IPS DF 6.9 (cell line): ENCODE measurements at regions not wholly inside any gene's neighbourhood (a gene's known extent, or its start where the extent isn't known, plus 50 kb on each side); places are given as distances from the start of the nearest gene placed in this dataset.

ENCODE experiments used
- DNase-seq: peaks from one replicate; pipeline ENCODE4 v3.0.0-alpha.2; 2013; ENCODE audit warnings: low read depth, low spot score
- H3K27ac ChIP-seq: one replicate; pipeline ENCODE4 v1.5.1; 2013; ENCODE audit warnings: low read length, control low read depth
- H3K27me3 ChIP-seq: 2 replicates; pipeline ENCODE4 v1.6.1; 2013; ENCODE audit warnings: mild to moderate bottlenecking, low read length; ENCODE audit not compliant: control insufficient read depth, insufficient read depth
- H3K36me3 ChIP-seq: 2 replicates; pipeline ENCODE4 v1.6.1; 2013; ENCODE audit warnings: low read length; ENCODE audit not compliant: control insufficient read depth, insufficient read depth
- H3K4me1 ChIP-seq: 2 replicates; pipeline ENCODE4 v1.6.1; 2013; ENCODE audit warnings: low read length; ENCODE audit not compliant: control insufficient read depth, insufficient read depth
- H3K4me3 ChIP-seq: 2 replicates; pipeline ENCODE4 v1.5.1; 2013; ENCODE audit warnings: mild to moderate bottlenecking, low read length
- H3K9me3 ChIP-seq: 2 replicates; pipeline ENCODE4 v1.6.1; 2013; ENCODE audit warnings: low read length, inconsistent platforms; ENCODE audit not compliant: control insufficient read depth, insufficient read depth
- whole genome bisulfite sequencing: extraction: QIAGEN DNeasy Blood & Tissue Kit; methylation state at CpG from one replicate; pipeline ENCODE4 v1.1.7; 2013; ENCODE audit warnings: mixed read lengths, missing lambda C conversion rate; ENCODE audit not compliant: insufficient read length, insufficient coverage; 5-methylcytosine and 5-hydroxymethylcytosine counted together

GRCh38 chr1:87899017-87899416 lies 570.3 kb downstream of the LMO4 start:
- Histone ChIP-seq H3K4me1 (no peaks in the 10 kb centered on the region), H3K9me3 (no peaks in the 10 kb centered on the region), H3K27me3 (no peaks in the 10 kb centered on the region), H3K27ac (no peak overlapping the region), H3K36me3 (no peaks in the 10 kb centered on the region), H3K4me3 (no peak overlapping the region)
- no CpG with 5 or more reads among the region's 2 CpGs for WGBS
- DNase-seq: no peak

- no CpG with 5 or more reads among the region's 3 CpGs for WGBS
- Histone ChIP-seq H3K9me3 (no peaks in the 10 kb centered on the region), H3K27ac (no peak overlapping the region), H3K27me3 (no peaks in the 10 kb centered on the region), H3K4me3 (no peak overlapping the region), H3K4me1 (no peaks in the 10 kb centered on the region), H3K36me3 (no peaks in the 10 kb centered on the region)
- DNase-seq: no peak
These were observed 571.1 kb downstream of the LMO4 start for GRCh38 chr1:87899746-87900145.

- Histone ChIP-seq H3K4me3 (no peak overlapping the region), H3K9me3 (no peaks in the 10 kb centered on the region), H3K27me3 (no peaks in the 10 kb centered on the region), H3K4me1 (no peaks in the 10 kb centered on the region), H3K27ac (no peak overlapping the region), H3K36me3 (no peaks in the 10 kb centered on the region)
- WGBS: no CpG with 5 or more reads among the region's 4 CpGs
- DNase-seq: no peak
These were observed 574.1 kb downstream of the LMO4 start for GRCh38 chr1:87902830-87903229.

GRCh38 chr1:87903242-87903641 lies 574.6 kb downstream of the LMO4 start:
- no peak overlapping the region for H3K27ac ChIP-seq
- no peaks in the 10 kb centered on the region for H3K27me3 ChIP-seq
- no peaks in the 10 kb centered on the region for H3K9me3 ChIP-seq
- no peaks in the 10 kb centered on the region for H3K36me3 ChIP-seq
- no peak for DNase-seq
- H3K4me1 ChIP-seq: no peaks in the 10 kb centered on the region
- H3K4me3 ChIP-seq: no peak overlapping the region

DNA sequence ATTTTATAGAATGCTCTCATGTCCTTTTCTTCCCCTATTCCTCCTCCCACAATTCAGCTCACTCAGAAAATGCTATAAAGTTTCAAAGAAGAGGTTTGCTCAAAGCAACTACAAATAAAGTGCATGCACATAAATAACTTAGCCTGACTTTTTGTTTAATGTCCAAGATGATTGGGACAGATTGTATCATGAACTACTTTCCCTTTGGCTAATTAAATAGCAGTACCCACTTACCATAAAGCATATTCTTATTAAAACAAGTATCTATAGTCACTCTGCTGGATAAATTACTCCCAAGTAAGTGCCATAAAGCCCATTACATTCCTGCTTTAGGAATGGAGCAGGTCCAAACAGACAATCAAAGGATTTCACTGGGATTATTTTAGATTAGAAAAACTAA lies 576.0 kb downstream of the LMO4 start:
- no peaks in the 10 kb centered on the region for H3K27me3 ChIP-seq
- no peak for DNase-seq
- no peaks in the 10 kb centered on the region for H3K9me3 ChIP-seq
- H3K4me3 ChIP-seq: no peak overlapping the region
- no peak overlapping the region for H3K27ac ChIP-seq
- no peaks in the 10 kb centered on the region for H3K36me3 ChIP-seq
- no peaks in the 10 kb centered on the region for H3K4me1 ChIP-seq

GRCh38 chr1:87905651-87906050 lies 577.0 kb downstream of the LMO4 start:
- H3K4me1 ChIP-seq: no peaks in the 10 kb centered on the region
- no CpG with 5 or more reads among the region's 4 CpGs for WGBS
- no peaks in the 10 kb centered on the region for H3K27me3 ChIP-seq
- no peak overlapping the region for H3K4me3 ChIP-seq
- H3K36me3 ChIP-seq: no peaks in the 10 kb centered on the region
- no peak for DNase-seq
- H3K27ac ChIP-seq: no peak overlapping the region
- H3K9me3 ChIP-seq: no peaks in the 10 kb centered on the region

- no peaks in the 10 kb centered on the region for H3K27me3 ChIP-seq
- no peaks in the 10 kb centered on the region for H3K4me1 ChIP-seq
- H3K4me3 ChIP-seq: no peak overlapping the region
- no peak for DNase-seq
- H3K36me3 ChIP-seq: no peaks in the 10 kb centered on the region
- H3K27ac ChIP-seq: no peak overlapping the region
- no peaks in the 10 kb centered on the region for H3K9me3 ChIP-seq
- WGBS: no CpG with 5 or more reads among the region's 3 CpGs
These were observed 577.4 kb downstream of the LMO4 start for GRCh38 chr1:87906078-87906477.

- H3K4me1 ChIP-seq: no peaks in the 10 kb centered on the region
- H3K27me3 ChIP-seq: no peaks in the 10 kb centered on the region
- no CpG with 5 or more reads among the region's 1 CpG for WGBS
- no peaks in the 10 kb centered on the region for H3K36me3 ChIP-seq
- no peak for DNase-seq
- H3K9me3 ChIP-seq: no peaks in the 10 kb centered on the region
- no peak overlapping the region for H3K27ac ChIP-seq
- no peak overlapping the region for H3K4me3 ChIP-seq
These were observed 584.7 kb downstream of the LMO4 start for GRCh38 chr1:87913361-87913760.

DNA sequence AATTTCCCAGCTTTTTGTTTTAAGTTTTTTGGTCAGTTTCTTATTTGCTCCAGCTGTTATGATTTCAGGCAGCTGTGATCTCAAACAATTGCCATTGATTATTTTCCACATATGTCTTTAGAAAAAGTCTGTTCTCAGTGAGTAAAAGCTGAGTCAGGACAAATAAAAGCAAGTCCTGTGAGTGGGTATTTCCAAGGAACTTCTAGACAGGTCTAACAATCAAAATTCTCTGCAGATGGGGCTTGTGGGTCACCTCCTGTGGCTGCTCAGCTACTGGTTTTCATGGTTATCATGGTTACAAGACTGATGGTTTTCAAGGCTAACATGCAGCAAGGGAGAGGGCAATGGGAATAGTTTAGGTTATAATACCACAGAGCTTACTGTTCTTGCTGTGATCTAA lies 585.7 kb downstream of the LMO4 start:
- Histone ChIP-seq H3K27ac (no peak overlapping the region), H3K27me3 (no peaks in the 10 kb centered on the region), H3K4me3 (no peak overlapping the region), H3K36me3 (no peaks in the 10 kb centered on the region), H3K4me1 (no peaks in the 10 kb centered on the region), H3K9me3 (no peaks in the 10 kb centered on the region)
- DNase-seq: no peak

GRCh38 chr1:87915771-87916170 lies 587.1 kb downstream of the LMO4 start:
- H3K36me3 ChIP-seq: no peaks in the 10 kb centered on the region
- H3K27ac ChIP-seq: no peak overlapping the region
- H3K4me1 ChIP-seq: no peaks in the 10 kb centered on the region
- H3K4me3 ChIP-seq: no peak overlapping the region
- WGBS: no CpG with 5 or more reads among the region's 2 CpGs
- H3K27me3 ChIP-seq: no peaks in the 10 kb centered on the region
- no peak for DNase-seq
- no peaks in the 10 kb centered on the region for H3K9me3 ChIP-seq

DNA sequence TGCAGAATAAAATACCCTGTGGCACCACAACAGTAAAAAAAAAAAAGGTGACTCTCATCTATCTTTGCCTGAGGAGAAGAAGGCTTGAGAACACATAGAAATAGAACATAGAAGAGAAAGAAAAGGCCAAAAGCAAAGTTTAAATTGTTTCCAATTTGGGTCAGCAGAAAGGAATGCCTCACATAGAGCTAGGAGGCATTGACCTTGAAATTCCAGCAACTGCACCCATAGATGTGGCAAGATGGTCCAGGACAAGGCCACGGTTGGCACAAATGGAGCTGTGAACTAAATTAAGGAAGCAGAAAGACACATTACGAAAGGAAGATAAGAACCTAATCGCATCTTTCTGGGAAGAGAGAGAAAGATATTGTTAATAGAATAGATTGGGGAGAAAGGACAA lies 588.3 kb downstream of the LMO4 start:
- DNase-seq: no peak
- WGBS: no CpG with 5 or more reads among the region's 3 CpGs
- no peaks in the 10 kb centered on the region for H3K9me3 ChIP-seq

More for the DNA sequence above, 588.3 kb downstream of the LMO4 start:
- no peak overlapping the region for H3K27ac ChIP-seq
- H3K27me3 ChIP-seq: no peaks in the 10 kb centered on the region
- no peak overlapping the region for H3K4me3 ChIP-seq
- no peaks in the 10 kb centered on the region for H3K36me3 ChIP-seq
- H3K4me1 ChIP-seq: no peaks in the 10 kb centered on the region
